Trophoblast cell (in vitro differentiated cells and primary cell): ENCODE measurements at regions not wholly inside any gene's neighbourhood (a gene's known extent, or its start where the extent isn't known, plus 50 kb on each side); places are given as distances from the start of the nearest gene placed in this dataset.

Experiments used
- DNase-seq, 2 donors: peaks; one replicate each; pipeline ENCODE4 v3.0.0-alpha.2; 2016
- H2AFZ ChIP-seq: 2 replicates; pipeline ENCODE4 v1.6.1; 2013; ENCODE audit warnings: low read length, moderate library complexity, mild to moderate bottlenecking; ENCODE audit not compliant: insufficient read depth, poor library complexity
- H2AK5ac ChIP-seq: 2 replicates; pipeline ENCODE4 v1.6.1; 2013; ENCODE audit warnings: mild to moderate bottlenecking, low read length
- H2BK120ac ChIP-seq: 2 replicates; pipeline ENCODE4 v1.6.1; 2013; ENCODE audit warnings: low read length, mild to moderate bottlenecking, moderate library complexity; ENCODE audit not compliant: insufficient read depth, poor library complexity
- H2BK12ac ChIP-seq: 2 replicates; pipeline ENCODE4 v1.6.1; 2013; ENCODE audit warnings: mild to moderate bottlenecking, low read length, moderate library complexity
- H2BK5ac ChIP-seq: 2 replicates; pipeline ENCODE4 v1.6.1; 2013; ENCODE audit warnings: low read length, low read depth, moderate library complexity, mild to moderate bottlenecking; ENCODE audit not compliant: poor library complexity
- H3K14ac ChIP-seq: 2 replicates; pipeline ENCODE4 v1.6.1; 2013; ENCODE audit warnings: mild to moderate bottlenecking, low read length
- H3K18ac ChIP-seq: 2 replicates; pipeline ENCODE4 v1.6.1; 2013; ENCODE audit warnings: mild to moderate bottlenecking, low read length
- H3K23ac ChIP-seq: 2 replicates; pipeline ENCODE4 v1.6.1; 2013; ENCODE audit warnings: low read length
- H3K27ac ChIP-seq: 2 replicates; pipeline ENCODE4 v1.5.1; 2013; ENCODE audit warnings: low read depth, mild to moderate bottlenecking, inconsistent platforms, low read length, moderate library complexity
- H3K27me3 ChIP-seq: 2 replicates; pipeline ENCODE4 v1.6.1; 2013; ENCODE audit warnings: inconsistent platforms, mild to moderate bottlenecking, low read length, moderate library complexity; ENCODE audit not compliant: insufficient read depth
- H3K36me3 ChIP-seq, 2 experiments: 1 replicate in 1 of 2; 2 replicates in 1 of 2; pipeline ENCODE4 v1.6.1; 2013; ENCODE audit warnings: low read length in 2 of 2, mild to moderate bottlenecking in 2 of 2, moderate library complexity in 1 of 2; ENCODE audit not compliant: insufficient read depth in 2 of 2, control insufficient read depth in 1 of 2
- H3K4ac ChIP-seq: 2 replicates; pipeline ENCODE4 v1.6.1; 2013; ENCODE audit warnings: low read depth, mild to moderate bottlenecking, low read length, moderate library complexity
- H3K4me1 ChIP-seq, 2 experiments: 1 replicate in 1 of 2; 2 replicates in 1 of 2; pipeline ENCODE4 v1.6.1; 2013; ENCODE audit warnings: low read length in 2 of 2, mild to moderate bottlenecking in 2 of 2, moderate library complexity in 1 of 2; ENCODE audit not compliant: insufficient read depth in 2 of 2, control insufficient read depth in 1 of 2
- H3K4me2 ChIP-seq: 2 replicates; pipeline ENCODE4 v1.6.1; 2013; ENCODE audit warnings: inconsistent platforms, mild to moderate bottlenecking, low read length, moderate library complexity
- H3K4me3 ChIP-seq: 2 replicates; pipeline ENCODE4 v1.5.1; 2013; ENCODE audit warnings: mild to moderate bottlenecking, low read depth, low read length, inconsistent platforms
- H3K79me1 ChIP-seq: one replicate; pipeline ENCODE4 v1.6.1; 2013; ENCODE audit warnings: low read length
- H3K79me2 ChIP-seq: 2 replicates; pipeline ENCODE4 v1.6.1; 2013; ENCODE audit warnings: low read length, mild to moderate bottlenecking; ENCODE audit not compliant: control insufficient read depth, insufficient read depth, poor library complexity
- H3K9ac ChIP-seq: 2 replicates; pipeline ENCODE4 v1.6.1; 2013; ENCODE audit warnings: mild to moderate bottlenecking, low read length
- H3K9me3 ChIP-seq: 2 replicates; pipeline ENCODE4 v1.6.1; 2013; ENCODE audit warnings: low read depth, mild to moderate bottlenecking, control low read depth, inconsistent platforms, low read length; ENCODE audit not compliant: insufficient read depth
- H4K12ac ChIP-seq: 2 replicates; pipeline ENCODE4 v1.6.1; 2013; ENCODE audit warnings: low read depth, mild to moderate bottlenecking, low read length, moderate library complexity
- H4K8ac ChIP-seq: 2 replicates; pipeline ENCODE4 v1.6.1; 2013; ENCODE audit warnings: low read depth, mild to moderate bottlenecking, low read length, moderate library complexity
- H4K91ac ChIP-seq: one replicate; pipeline ENCODE4 v1.6.1; 2013; ENCODE audit warnings: low read depth, mild to moderate bottlenecking, low read length, moderate library complexity
- WGBS: extraction: QIAGEN DNeasy Blood & Tissue Kit; methylation state at CpG from one replicate; pipeline ENCODE4 v1.1.7; 2013; ENCODE audit warnings: missing lambda C conversion rate; ENCODE audit not compliant: insufficient read length, insufficient coverage; ENCODE audit errors: extremely low coverage; 5-methylcytosine and 5-hydroxymethylcytosine counted together

GRCh38 chr2:144629935-144630334 is 110.0 kb upstream of the ZEB2 start:
- no peak overlapping the region for H3K4me3 ChIP-seq
- peaks cover 0 to 2% of the 10 kb centered on the region in 2 experiments for H3K4me1 ChIP-seq
- no peaks in the 10 kb centered on the region for H3K79me1 ChIP-seq
- no peak overlapping the region for H4K12ac ChIP-seq
- no peak overlapping the region for H3K4ac ChIP-seq
- H3K14ac ChIP-seq = no peak overlapping the region
- no peak overlapping the region for H4K8ac ChIP-seq
- no peak overlapping the region for H2BK120ac ChIP-seq
- no peak overlapping the region for H3K23ac ChIP-seq
- H3K4me2 ChIP-seq = no peak overlapping the region
- no peaks in the 10 kb centered on the region for H3K36me3 ChIP-seq
- no peak overlapping the region for H2AFZ ChIP-seq
- H3K9ac ChIP-seq = no peak overlapping the region
- H3K27me3 ChIP-seq = no peaks in the 10 kb centered on the region
- DNase-seq = no peak
- H2BK5ac ChIP-seq = no peak overlapping the region
- no peak overlapping the region for H2AK5ac ChIP-seq
- no peak overlapping the region for H3K18ac ChIP-seq
- H3K9me3 ChIP-seq = no peaks in the 10 kb centered on the region
- no peak overlapping the region for H3K27ac ChIP-seq
- H4K91ac ChIP-seq = no peak overlapping the region
- no peak overlapping the region for H2BK12ac ChIP-seq
- no peaks in the 10 kb centered on the region for H3K79me2 ChIP-seq

- Histone ChIP-seq H3K4ac (no peak overlapping the region), H4K12ac (no peak overlapping the region), H3K9ac (no peak overlapping the region), H3K4me3 (no peak overlapping the region), H2AK5ac (no peak overlapping the region), H3K9me3 (no peaks in the 10 kb centered on the region), H3K36me3 (no peaks in the 10 kb centered on the region), H3K79me1 (no peaks in the 10 kb centered on the region), H3K4me2 (no peak overlapping the region), H3K14ac (no peak overlapping the region), H3K79me2 (no peaks in the 10 kb centered on the region), H3K4me1 (peaks cover 0 to 2% of the 10 kb centered on the region in 2 experiments), H3K27ac (no peak overlapping the region), H2BK12ac (no peak overlapping the region), H3K23ac (no peak overlapping the region), H4K8ac (no peak overlapping the region), H2AFZ (no peak overlapping the region), H4K91ac (no peak overlapping the region), H3K18ac (no peak overlapping the region), H2BK120ac (no peak overlapping the region), H3K27me3 (no peaks in the 10 kb centered on the region), H2BK5ac (no peak overlapping the region)
- no peak for DNase-seq
Observed at GRCh38 chr2:144628566-144628965, 108.6 kb upstream of the ZEB2 start.

- Histone ChIP-seq H2BK12ac (no peak overlapping the region), H3K4me1 (peaks cover 0 to 2% of the 10 kb centered on the region in 2 experiments), H3K36me3 (no peaks in the 10 kb centered on the region), H3K4me3 (no peak overlapping the region), H3K79me2 (no peaks in the 10 kb centered on the region), H4K12ac (no peak overlapping the region), H2AK5ac (no peak overlapping the region), H3K79me1 (no peaks in the 10 kb centered on the region), H2BK120ac (no peak overlapping the region), H4K8ac (no peak overlapping the region), H2AFZ (no peak overlapping the region), H3K9me3 (no peaks in the 10 kb centered on the region), H3K4ac (no peak overlapping the region), H3K27ac (no peak overlapping the region), H3K27me3 (no peaks in the 10 kb centered on the region), H3K14ac (no peak overlapping the region), H3K18ac (no peak overlapping the region), H2BK5ac (no peak overlapping the region), H3K23ac (no peak overlapping the region), H4K91ac (no peak overlapping the region), H3K4me2 (no peak overlapping the region), H3K9ac (no peak overlapping the region)
- DNase-seq = peak; percentile 7 to 62
- no CpG with 5 or more reads among the region's 5 CpGs for WGBS
Observed at GRCh38 chr2:144625626-144626025, 105.7 kb upstream of the ZEB2 start.

GRCh38 chr2:144625226-144625625 is 105.3 kb upstream of the ZEB2 start:
- Histone ChIP-seq H3K4me2 (no peak overlapping the region), H3K36me3 (no peaks in the 10 kb centered on the region), H2BK120ac (no peak overlapping the region), H4K91ac (no peak overlapping the region), H2AFZ (no peak overlapping the region), H3K18ac (no peak overlapping the region), H3K4ac (no peak overlapping the region), H3K79me1 (no peaks in the 10 kb centered on the region), H4K12ac (no peak overlapping the region), H2AK5ac (no peak overlapping the region), H3K27me3 (no peaks in the 10 kb centered on the region), H4K8ac (no peak overlapping the region), H3K23ac (no peak overlapping the region), H3K4me3 (no peak overlapping the region), H3K79me2 (no peaks in the 10 kb centered on the region), H3K27ac (no peak overlapping the region), H3K4me1 (peaks cover 0 to 2% of the 10 kb centered on the region in 2 experiments), H2BK5ac (no peak overlapping the region), H2BK12ac (no peak overlapping the region), H3K9ac (no peak overlapping the region), H3K9me3 (no peaks in the 10 kb centered on the region), H3K14ac (no peak overlapping the region)
- no CpG with 5 or more reads among the region's 3 CpGs for WGBS
- no peak for DNase-seq

- H3K79me2 ChIP-seq = no peaks in the 10 kb centered on the region
- H3K14ac ChIP-seq = no peak overlapping the region
- H3K4me2 ChIP-seq = no peak overlapping the region
- no peaks in the 10 kb centered on the region for H3K9me3 ChIP-seq
- no peak overlapping the region for H4K12ac ChIP-seq
- H3K36me3 ChIP-seq = no peaks in the 10 kb centered on the region
- H4K8ac ChIP-seq = no peak overlapping the region
- no peak overlapping the region for H2AK5ac ChIP-seq
- no peaks in the 10 kb centered on the region for H3K79me1 ChIP-seq
- no peak overlapping the region for H3K4ac ChIP-seq
- H3K4me3 ChIP-seq = no peak overlapping the region
- H3K4me1 ChIP-seq = peaks cover 0 to 2% of the 10 kb centered on the region in 2 experiments
- H2BK120ac ChIP-seq = no peak overlapping the region
- DNase-seq = no peak
- no peak overlapping the region for H3K27ac ChIP-seq
- no peak overlapping the region for H3K23ac ChIP-seq
- no peak overlapping the region for H3K18ac ChIP-seq
- no peaks in the 10 kb centered on the region for H3K27me3 ChIP-seq
- no CpG with 5 or more reads among the region's 4 CpGs for WGBS
- no peak overlapping the region for H4K91ac ChIP-seq
- no peak overlapping the region for H2BK5ac ChIP-seq
- no peak overlapping the region for H3K9ac ChIP-seq
- H2AFZ ChIP-seq = no peak overlapping the region
- H2BK12ac ChIP-seq = no peak overlapping the region
Observed at GRCh38 chr2:144624451-144624850, 104.5 kb upstream of the ZEB2 start.
